Keratinocyte (primary cell): ENCODE measurements at regions not wholly inside any gene's neighbourhood (a gene's known extent, or its start where the extent isn't known, plus 50 kb on each side); places are given as distances from the start of the nearest gene placed in this dataset.

Experiments used
- DNase-seq: peaks from one replicate; pipeline ENCODE4 v3.0.0-alpha.2; 2011; ENCODE audit warnings: low read depth, missing footprints, low spot score
- FAIRE-seq: peaks from 2 replicates; lab custom pipeline; 2011; peaks lifted over from hg19 to GRCh38; lab: Jason Lieb, UNC
- H2AFZ ChIP-seq: 2 replicates; pipeline ENCODE4 v1.6.0; 2012; ENCODE audit warnings: low read length, control low read depth, inconsistent platforms; ENCODE audit not compliant: control insufficient read depth
- H3K27ac ChIP-seq: 2 replicates; pipeline ENCODE4 v1.5.1; 2011; ENCODE audit warnings: low read length; ENCODE audit not compliant: control insufficient read depth, insufficient read depth
- H3K27me3 ChIP-seq: 3 replicates; pipeline ENCODE4 v1.6.0; 2011; ENCODE audit warnings: low read length; ENCODE audit not compliant: control insufficient read depth, insufficient read depth; ENCODE audit errors: extremely low read depth
- H3K36me3 ChIP-seq, 2 experiments: 2 replicates in 1 of 2; 3 replicates in 1 of 2; pipeline ENCODE4 v1.5.1; 2011; ENCODE audit warnings: low read length in 2 of 2, mild to moderate bottlenecking in 1 of 2; ENCODE audit not compliant: control insufficient read depth in 2 of 2, insufficient read depth in 2 of 2; ENCODE audit errors: extremely low read depth in 1 of 2
- H3K4me1 ChIP-seq: 3 replicates; pipeline ENCODE4 v1.5.1; 2011; ENCODE audit warnings: low read length; ENCODE audit not compliant: control insufficient read depth, insufficient read depth; ENCODE audit errors: extremely low read depth
- H3K4me2 ChIP-seq: 3 replicates; pipeline ENCODE4 v1.6.0; 2011; ENCODE audit warnings: low read depth, low read length; ENCODE audit not compliant: control insufficient read depth, insufficient read depth; ENCODE audit errors: extremely low read depth
- H3K4me3 ChIP-seq, 3 experiments: fragments of 200-600 bp in 1 of 3; sonication (generic) in 1 of 3; 2 replicates in 2 of 3; 3 replicates in 1 of 3; pipeline ENCODE4 v1.5.1; 2011 to 2016; ENCODE audit warnings: low read length in 3 of 3, mild to moderate bottlenecking in 3 of 3, control low read depth in 2 of 3, inconsistent platforms in 1 of 3, low read depth in 1 of 3, mixed read lengths in 1 of 3, mixed run types in 1 of 3, moderate library complexity in 1 of 3; ENCODE audit not compliant: control insufficient read depth in 2 of 3, insufficient read depth in 2 of 3; ENCODE audit errors: extremely low read depth in 1 of 3
- H3K79me2 ChIP-seq: 2 replicates; pipeline ENCODE4 v1.6.0; 2012; ENCODE audit warnings: low read length; ENCODE audit not compliant: control insufficient read depth, insufficient read depth
- H3K9ac ChIP-seq: 3 replicates; pipeline ENCODE4 v1.6.0; 2011; ENCODE audit warnings: low read length; ENCODE audit not compliant: control insufficient read depth, insufficient read depth; ENCODE audit errors: extremely low read depth
- H3K9me1 ChIP-seq: 3 replicates; pipeline ENCODE4 v1.6.0; 2011; ENCODE audit warnings: low read length; ENCODE audit not compliant: control insufficient read depth, insufficient read depth; ENCODE audit errors: extremely low read depth
- H3K9me3 ChIP-seq: 2 replicates; pipeline ENCODE4 v1.5.1; 2012; ENCODE audit warnings: low read depth, low read length; ENCODE audit not compliant: control insufficient read depth
- H4K20me1 ChIP-seq: 3 replicates; pipeline ENCODE4 v1.6.0; 2011; ENCODE audit warnings: low read length; ENCODE audit not compliant: control insufficient read depth, insufficient read depth; ENCODE audit errors: extremely low read depth
- CTCF ChIP-seq, 3 experiments: IDR thresholded peaks in 1 of 3; conservative IDR thresholded peaks in 1 of 3; optimal IDR thresholded peaks in 1 of 3; 2 replicates in 2 of 3; 3 replicates in 1 of 3; pipeline versions ENCODE3 to v1.5.1; 2011; ENCODE audit warnings: low read length in 3 of 3, mild to moderate bottlenecking in 3 of 3, moderate library complexity in 2 of 3, control low read depth in 1 of 3, inconsistent platforms in 1 of 3; ENCODE audit not compliant: insufficient read depth in 2 of 3; ENCODE audit errors: extremely low read depth in 1 of 3
- EZH2 ChIP-seq: IDR thresholded peaks from one replicate; pipeline ENCODE4 v1.6.1; 2012; ENCODE audit warnings: inconsistent platforms, mild to moderate bottlenecking, low read length, moderate library complexity
- dilution Hi-C: fragments of 300-500 bp; cut with MboI; formaldehyde crosslinking; loops from one replicate; pipeline ENCODE4 v1.7.0; 2020; ENCODE audit warnings: low sequenced_read_pairs; ENCODE audit not compliant: extremely low pct_ligation_motif_present

DNA sequence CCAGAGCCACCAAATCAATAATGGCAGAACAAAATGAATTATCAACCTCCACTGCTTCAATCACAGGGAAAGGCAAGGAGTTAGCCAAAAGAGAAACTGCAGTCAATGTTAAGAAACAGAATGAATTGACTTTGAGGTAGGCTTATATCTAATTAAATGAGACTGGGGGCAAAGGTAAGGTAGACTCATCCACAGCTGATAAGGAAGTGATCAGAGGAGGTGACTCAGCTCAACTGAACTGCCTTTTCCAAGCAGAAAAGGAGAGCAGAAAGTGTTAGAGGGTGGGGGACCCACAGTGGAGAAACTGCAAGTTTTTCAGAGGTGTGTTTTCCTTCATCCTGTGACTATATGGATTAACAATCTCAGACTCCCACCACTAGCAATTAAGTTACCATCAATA, 345.8 kb upstream of the PPARGC1A start:
- TF ChIP-seq EZH2 (no peak), CTCF (optimal IDR thresholded peaks at IDR 0.05 in 1 of 3, IDR thresholded peaks at IDR 0.05 in 1 of 3, conservative IDR thresholded peaks at IDR 0.05 in 1 of 3; ENCODE audit: extremely low read depth in 1 of 3, insufficient read depth in 2 of 3, low read length in 3 of 3) (no peak)
- dilution Hi-C loops: no loop called here
- Histone ChIP-seq H3K79me2 (no peaks in the 10 kb centered on the region), H3K4me2 (no peak overlapping the region), H3K27me3 (no peaks in the 10 kb centered on the region), H3K27ac (no peak overlapping the region), H3K4me3 (no peak overlapping the region), H3K9me1 (no peaks in the 10 kb centered on the region), H4K20me1 (no peaks in the 10 kb centered on the region), H2AFZ (no peak overlapping the region), H3K36me3 (no peaks in the 10 kb centered on the region), H3K9me3 (no peaks in the 10 kb centered on the region), H3K4me1 (no peaks in the 10 kb centered on the region), H3K9ac (no peak overlapping the region)
- FAIRE-seq (no peak), DNase-seq (no peak)

DNA sequence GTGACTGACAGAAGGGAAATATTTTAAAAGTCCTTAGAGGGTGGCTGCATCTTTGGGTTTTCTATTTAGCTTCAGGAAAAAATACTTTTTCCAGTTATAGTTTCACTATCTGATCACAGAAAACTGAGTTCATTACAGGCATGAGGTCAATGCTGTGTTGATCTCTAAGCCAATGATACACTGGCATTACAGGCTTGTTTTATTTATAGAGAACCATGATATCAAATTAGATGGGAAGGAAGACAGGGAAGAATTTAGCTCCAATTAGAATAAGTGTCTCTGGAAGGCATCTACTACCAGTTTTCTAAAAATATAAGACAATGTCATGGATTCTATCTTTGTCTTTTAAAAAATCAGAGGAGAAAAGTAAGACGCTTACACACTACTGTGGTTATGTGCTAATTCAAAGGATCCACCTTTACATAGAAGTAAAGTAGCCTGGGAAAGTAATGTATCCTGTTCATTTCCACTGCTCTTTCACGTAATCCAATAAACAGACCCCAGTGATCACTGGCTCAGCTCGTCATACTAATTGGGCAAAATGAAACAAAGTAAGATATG, 344.5 kb upstream of the PPARGC1A start:
- no peak overlapping the region for H3K4me3 ChIP-seq
- no peaks in the 10 kb centered on the region for H3K36me3 ChIP-seq
- H2AFZ ChIP-seq: no peak overlapping the region
- H3K9ac ChIP-seq: no peak overlapping the region
- H3K79me2 ChIP-seq: no peaks in the 10 kb centered on the region
- H3K4me2 ChIP-seq: no peak overlapping the region
- dilution Hi-C loops: no loop called here
- H4K20me1 ChIP-seq: no peaks in the 10 kb centered on the region
- no peaks in the 10 kb centered on the region for H3K9me3 ChIP-seq
- H3K27me3 ChIP-seq: no peaks in the 10 kb centered on the region
- H3K27ac ChIP-seq: no peak overlapping the region
- peaks cover 7% of the 10 kb centered on the region for H3K4me1 ChIP-seq
- no peak for TF ChIP-seq CTCF (optimal IDR thresholded peaks at IDR 0.05 in 1 of 3, IDR thresholded peaks at IDR 0.05 in 1 of 3, conservative IDR thresholded peaks at IDR 0.05 in 1 of 3; ENCODE audit: extremely low read depth in 1 of 3, insufficient read depth in 2 of 3, low read length in 3 of 3)
- TF ChIP-seq EZH2: no peak
- FAIRE-seq (no peak), DNase-seq (no peak)
- no peaks in the 10 kb centered on the region for H3K9me1 ChIP-seq
